ENCODE measurements at regions not wholly inside any gene's neighbourhood (a gene's known extent, or its start where the extent isn't known, plus 50 kb on each side); places are given as distances from the start of the nearest gene placed in this dataset.

DNA sequence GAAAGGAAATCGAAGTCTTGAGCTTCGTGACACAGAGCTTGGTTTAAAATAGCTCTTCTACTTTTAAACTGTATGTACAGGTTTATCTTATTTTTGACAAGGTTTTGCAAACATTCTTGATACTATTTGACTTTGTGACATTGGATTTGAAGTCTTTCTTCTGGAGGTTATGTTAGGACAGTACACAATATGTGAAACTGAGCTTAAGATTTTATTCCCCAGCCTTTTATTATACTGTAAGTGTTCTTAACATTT is 95.2 kb upstream of the BTBD3 start:
- no peak overlapping the region for H3K27ac ChIP-seq
- H3K4me3 ChIP-seq: no peak overlapping the region

DNA sequence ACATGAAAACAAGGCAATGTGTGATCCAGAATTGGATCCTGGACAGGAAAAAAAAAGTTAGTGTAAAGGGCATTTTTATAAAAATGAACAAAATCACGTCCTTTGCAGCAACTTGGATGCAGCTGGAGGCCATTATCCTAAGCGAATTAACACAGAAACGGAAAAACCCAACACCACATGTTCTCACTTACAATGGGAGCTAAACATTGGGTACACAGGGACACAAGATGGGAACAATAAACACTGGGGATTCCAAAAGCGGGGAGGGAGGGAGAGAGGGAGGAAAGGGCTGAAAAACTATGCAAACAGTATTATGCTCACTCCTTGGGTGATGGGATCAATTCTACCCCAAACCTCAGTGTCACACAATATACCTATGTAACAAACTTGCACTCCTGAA is 91.4 kb upstream of the BTBD3 start:
- Histone ChIP-seq H3K27ac (no peak overlapping the region), H3K4me3 (no peak overlapping the region)

DNA sequence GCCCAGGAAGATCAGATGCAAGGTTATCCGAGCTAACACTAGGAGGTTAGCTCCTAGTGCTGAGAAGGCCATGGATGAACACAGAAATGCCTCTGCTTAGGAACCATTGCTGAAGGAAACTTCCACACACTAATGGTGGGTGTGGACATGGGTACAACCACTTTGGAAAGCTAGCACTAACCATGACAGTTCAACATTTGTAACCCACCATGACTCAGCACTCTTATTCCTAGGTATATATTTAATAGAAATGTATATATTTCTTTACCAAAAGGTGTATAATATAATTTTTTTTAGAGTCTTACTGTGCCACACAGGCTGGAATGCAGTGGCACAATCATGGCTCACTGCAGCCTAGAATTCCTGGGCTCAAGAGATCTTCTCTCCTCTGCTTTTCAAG is 85.3 kb upstream of the BTBD3 start:
- Histone ChIP-seq H3K4me3 (no peak overlapping the region), H3K27ac (no peak overlapping the region)

DNA sequence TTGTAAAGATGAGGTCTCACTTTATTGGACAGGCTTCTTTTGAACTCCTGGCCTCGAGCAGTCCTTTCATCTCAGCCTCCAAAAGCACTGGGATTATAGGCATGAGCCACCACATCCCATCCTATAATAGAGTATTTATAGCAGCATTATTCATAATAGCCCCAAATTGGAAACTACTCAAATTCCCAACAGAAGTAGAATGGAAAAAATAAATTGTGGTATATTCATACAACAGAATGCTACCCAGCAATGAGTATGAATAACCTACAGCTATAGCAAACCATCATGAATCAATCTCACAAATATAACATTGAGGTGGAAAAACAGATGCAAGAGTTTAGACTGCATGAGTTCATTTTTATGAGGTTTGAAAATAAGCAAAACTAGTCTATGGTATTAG is 84.8 kb upstream of the BTBD3 start:
- no peak overlapping the region for H3K27ac ChIP-seq
- H3K4me3 ChIP-seq: no peak overlapping the region

DNA sequence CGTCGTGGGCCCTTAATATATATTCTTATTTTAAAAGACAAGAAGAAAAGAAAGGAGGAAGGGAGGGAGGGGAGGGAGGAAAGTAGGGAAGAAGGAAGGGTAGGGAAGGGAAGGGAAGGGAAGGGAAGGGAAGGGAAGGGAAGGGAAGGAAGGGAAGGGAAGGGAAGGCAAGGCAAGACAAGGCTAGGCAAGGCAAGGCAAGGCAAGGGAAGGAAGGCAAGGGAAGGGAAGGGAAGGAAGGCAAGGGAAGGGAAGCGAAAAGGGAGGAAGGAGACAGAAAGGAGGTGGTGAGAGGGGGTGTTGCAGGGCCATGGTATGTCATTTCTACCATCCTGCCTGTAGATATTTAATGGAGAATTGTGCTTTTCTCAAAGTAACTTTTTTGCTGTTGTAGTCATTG is 83.9 kb upstream of the BTBD3 start:
- H3K4me3 ChIP-seq: no peak overlapping the region
- no peak overlapping the region for H3K27ac ChIP-seq

DNA sequence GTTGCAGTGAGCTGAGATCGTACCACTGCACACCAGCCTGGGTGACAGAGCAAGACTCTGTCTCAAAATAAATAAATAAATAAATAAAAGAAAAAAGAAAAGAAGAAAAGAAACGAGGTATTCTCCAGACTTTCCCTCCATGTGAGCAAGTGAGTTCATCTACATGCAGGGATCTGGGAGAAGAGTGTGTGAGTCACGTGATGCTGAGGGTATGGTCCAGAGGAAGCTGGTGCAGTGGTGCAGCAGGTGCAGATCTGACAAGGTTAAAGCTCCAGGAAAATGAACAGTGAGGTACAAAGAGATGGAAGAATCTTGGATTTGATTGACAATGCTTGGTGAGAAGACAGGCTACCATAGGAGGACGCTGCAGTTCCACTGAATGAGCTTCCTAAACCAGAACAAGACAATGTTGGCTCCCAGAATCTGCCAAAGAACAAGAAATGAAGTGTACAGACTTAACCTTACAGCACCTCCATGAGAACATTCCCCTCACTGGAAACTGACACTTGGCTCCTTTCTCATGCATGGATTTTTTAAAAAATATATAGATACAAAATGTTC is 79.5 kb upstream of the BTBD3 start:
- Histone ChIP-seq H3K27ac (no peak overlapping the region), H3K4me3 (no peak overlapping the region)

DNA sequence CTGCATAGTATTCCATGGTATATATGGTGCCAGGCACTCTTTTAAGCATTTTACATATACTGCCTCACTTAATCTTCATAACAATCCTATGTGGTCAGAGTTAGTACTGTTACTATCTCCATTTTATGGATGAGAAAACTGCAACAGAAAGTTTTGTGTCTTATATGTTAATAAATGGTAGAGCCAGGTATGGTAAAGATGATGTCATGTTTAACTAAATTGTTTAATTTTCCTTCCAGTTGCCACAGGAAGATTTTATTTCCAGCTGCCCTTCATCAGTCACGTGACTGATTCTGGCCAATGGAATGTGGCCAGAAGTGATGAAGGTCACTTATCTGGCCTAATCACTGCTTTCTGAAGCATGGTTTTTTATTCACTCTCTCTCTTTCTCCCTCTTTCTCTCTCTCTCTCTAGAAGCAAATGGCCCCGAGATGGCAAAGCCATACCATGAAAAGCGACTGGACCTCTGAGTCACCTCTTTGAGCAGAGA is 75.7 kb upstream of the BTBD3 start:
- Histone ChIP-seq H3K4me3 (no peak overlapping the region), H3K27ac (no peak overlapping the region)

DNA sequence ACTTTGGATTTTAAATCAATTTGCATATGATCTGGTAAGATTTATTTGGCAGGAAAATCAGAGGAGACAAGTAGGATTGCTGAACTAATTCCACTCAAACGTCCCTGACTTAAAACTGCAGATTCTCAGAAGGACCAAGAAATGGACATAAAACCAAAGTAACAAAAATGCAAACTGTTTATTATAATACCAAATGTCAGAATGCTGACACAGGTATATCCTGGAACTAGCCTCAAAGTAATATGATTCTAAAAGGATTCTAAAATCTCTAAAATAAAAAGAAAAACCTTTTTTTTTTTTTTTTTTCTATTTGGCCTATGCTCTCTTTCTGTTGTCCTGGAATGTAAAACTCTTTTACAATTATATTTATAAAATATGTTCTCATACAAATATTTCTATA is 74.4 kb upstream of the BTBD3 start:
- Histone ChIP-seq H3K4me3 (no peak overlapping the region), H3K27ac (no peak overlapping the region)

DNA sequence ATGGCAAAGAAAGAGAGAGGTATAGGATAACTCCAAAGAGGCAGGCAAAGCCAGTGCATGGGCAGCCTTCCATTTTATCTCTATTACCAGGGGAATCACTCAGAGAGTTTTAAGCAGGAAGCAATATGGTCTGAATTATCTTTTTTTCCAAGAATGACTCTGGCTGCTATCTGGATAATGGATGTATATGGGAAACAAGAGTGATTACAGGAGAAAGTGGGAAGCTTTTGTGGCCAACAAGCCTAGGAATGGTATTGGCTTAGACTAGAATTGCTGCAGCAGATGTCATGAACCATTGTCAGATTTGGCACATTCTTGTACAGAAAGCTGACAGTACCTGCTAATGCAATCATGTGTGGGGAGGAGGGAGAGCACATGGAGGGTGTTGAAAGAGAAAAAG is 73.0 kb upstream of the BTBD3 start:
- H3K27ac ChIP-seq: no peak overlapping the region
- H3K4me3 ChIP-seq: no peak overlapping the region

DNA sequence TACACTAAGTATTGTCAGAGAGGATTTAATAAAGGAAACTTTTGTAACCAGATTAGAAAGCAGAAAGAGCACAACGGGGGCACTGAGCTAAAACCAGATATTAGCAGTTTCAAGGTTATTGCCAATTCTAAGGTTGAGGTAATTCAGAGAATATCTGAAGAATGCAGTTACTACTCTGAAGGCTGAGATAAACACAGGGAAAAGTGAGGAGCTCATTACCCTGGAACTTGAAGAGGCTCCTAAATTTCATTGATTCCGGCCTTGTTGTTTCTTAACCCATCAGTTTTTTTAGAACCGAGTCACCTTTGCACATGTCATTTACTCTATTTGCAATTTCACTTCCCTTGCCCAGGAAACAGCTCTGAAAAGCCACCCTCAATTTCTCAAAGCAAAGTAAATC is 72.4 kb upstream of the BTBD3 start:
- H3K27ac ChIP-seq: no peak overlapping the region

DNA sequence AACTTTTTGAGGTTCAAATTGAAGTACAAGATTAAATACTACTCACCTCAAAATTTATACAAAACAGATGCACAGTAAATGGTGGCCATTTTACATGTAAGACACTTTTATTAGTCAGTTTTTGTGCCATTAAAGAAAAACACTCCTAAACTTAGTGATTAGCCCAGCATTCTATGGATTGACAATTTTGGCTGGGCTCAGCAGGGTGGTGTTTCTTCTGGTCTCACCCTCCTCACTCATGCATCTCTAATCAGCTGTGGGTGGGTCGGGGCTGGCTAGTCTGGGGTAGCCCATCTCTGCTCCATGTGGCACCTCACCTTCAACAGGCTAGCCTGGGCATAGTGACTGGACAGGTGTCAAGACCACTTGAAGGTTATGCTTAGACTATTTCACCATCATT is 71.6 kb upstream of the BTBD3 start:
- no peak overlapping the region for H3K27ac ChIP-seq
- H3K4me3 ChIP-seq: no peak overlapping the region

More for the DNA sequence above, 72.4 kb upstream of the BTBD3 start:
- H3K4me3 ChIP-seq: no peak overlapping the region

DNA sequence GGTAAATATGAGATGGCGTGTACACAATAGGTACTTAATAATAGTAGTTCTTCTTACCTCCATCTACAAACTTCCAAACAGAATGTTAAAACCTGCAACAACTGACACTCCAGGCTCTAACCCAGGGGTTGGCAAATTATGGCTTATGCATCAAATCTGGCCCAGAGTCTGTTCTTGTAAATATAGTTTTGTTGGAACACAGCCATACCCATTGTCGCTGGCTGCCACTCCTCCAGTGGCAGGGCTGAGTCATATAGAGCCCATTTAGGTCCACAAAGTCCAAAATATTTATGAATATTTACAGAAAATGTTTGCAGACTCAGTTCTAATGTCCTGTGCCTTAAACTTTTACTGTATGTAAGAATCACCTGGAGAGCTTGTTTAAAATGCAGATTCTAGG is 69.9 kb upstream of the BTBD3 start:
- no peak overlapping the region for H3K4me3 ChIP-seq
- no peak overlapping the region for H3K27ac ChIP-seq

DNA sequence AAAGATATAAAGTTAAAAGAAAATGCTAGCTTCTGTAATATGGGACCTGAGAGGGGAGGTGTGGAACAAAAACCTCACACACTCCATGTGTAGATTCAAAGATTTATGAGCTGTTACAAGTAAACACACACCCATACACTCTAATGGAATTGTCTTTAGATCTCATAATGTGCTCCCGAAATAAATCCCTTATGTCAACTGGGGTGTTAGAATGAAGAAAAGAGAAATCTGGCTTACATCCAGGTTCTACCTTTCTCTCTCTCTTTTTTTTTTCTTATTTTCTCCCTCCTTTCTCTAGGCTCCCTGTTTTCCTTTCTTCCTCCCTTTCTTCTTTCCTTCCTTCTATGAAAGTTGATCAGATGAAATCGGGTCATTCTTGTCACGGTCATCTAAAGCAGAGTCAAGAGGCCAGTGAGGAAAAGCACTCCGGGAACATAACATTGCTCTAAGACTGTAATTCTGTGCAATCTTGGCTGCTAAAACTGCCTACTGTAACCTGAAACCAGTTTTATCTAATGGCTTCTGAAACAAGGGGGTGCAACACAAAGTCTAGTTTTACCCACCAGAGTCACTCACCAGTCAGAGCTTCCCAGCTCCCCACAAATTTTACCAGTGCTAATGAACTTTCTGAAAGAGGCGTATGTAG is 68.3 kb upstream of the BTBD3 start:
- no peak overlapping the region for H3K27ac ChIP-seq
- no peak overlapping the region for H3K4me3 ChIP-seq

DNA sequence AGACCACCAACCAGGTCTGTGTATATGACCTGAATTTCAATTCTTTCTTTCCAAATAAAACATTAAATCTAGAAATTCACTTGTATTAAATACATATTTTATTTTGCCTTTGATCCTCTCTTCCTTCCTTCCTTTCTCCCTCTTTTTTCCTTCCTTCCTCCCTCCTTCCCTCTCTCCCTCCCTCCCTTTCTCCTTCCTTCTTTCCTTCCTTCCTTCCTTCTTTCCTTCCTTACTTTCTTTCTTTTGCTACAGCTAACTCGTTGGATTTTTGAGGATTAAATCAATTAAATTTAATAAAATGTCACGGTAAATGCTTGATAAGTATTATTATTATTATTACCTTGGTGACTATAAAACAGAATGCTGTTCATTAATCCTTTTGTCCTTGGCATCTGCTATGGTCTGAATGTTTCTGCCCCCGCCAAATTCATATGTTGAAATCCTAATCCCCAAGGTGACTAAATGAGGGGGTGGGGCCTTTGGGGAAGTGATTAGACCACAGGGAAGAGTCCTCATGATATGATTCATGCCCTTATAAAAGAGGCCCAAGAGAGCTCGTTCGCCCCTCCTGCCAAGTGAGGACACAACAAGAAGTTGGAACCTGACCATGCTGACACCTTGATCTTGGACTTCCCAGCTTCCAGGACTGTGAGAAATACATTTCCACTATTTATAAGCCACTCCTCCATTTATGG is 67.6 kb upstream of the BTBD3 start:
- Histone ChIP-seq H3K27ac (no peak overlapping the region), H3K4me3 (no peak overlapping the region)

DNA sequence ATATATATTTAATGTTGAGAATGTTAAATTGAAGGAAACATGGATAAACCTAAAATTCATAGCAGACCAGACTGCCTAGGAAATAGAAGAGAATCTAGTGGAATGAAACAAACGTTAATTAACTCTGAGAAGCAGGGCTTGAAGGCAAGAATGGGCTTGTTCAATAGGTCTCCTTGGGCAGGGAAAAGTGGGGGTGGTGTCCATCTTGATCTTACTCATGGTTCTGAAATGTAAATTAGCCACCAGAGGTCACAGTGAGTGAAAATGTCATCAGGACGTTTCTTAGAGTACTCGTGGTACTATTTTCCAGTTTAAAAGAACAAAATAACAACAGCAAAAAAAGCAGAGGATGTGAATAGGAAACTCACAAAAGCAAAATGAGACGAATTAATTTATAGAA is 66.8 kb upstream of the BTBD3 start:
- no peak overlapping the region for H3K27ac ChIP-seq
- H3K4me3 ChIP-seq: no peak overlapping the region

DNA sequence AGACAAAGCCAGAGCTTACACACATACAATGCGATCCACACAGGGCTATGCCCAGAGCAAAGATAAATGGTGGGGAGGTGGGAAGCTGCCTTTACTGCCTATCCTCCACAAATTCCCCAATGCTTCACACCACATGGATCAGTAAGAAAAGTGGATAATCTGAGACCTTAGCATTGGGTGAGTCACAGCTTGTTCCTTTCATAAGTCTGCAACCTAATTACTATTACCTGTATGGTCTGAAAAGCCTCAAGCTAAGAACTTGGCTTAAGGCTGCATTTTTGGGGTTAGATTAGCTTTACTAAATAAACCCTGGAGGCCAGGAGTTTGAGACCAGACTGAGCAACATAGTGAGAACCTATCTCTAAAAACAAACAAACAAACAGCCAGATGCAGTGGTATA is 66.0 kb upstream of the BTBD3 start:
- H3K27ac ChIP-seq: no peak overlapping the region

DNA sequence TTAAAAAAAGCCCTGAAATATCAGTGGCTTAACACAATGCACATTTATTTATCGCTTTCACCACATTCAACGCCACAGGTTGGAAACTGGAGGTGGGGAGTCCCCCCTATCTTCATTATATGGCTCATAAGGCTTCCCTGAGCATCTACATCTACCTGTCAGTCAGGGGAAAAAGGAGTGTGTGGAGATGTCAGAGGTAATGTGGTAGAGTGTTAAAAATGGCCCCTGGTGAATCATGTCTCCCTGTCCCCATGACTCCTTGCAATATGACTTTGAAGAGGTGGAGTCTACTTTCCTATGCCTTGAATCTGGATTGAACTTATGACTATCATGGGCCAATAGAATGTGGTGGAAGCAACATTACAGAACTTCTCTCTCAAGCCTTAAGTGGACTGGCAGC is 65.5 kb upstream of the BTBD3 start:
- Histone ChIP-seq H3K4me3 (no peak overlapping the region), H3K27ac (no peak overlapping the region)

More for the DNA sequence above, 66.0 kb upstream of the BTBD3 start:
- H3K4me3 ChIP-seq: no peak overlapping the region

DNA sequence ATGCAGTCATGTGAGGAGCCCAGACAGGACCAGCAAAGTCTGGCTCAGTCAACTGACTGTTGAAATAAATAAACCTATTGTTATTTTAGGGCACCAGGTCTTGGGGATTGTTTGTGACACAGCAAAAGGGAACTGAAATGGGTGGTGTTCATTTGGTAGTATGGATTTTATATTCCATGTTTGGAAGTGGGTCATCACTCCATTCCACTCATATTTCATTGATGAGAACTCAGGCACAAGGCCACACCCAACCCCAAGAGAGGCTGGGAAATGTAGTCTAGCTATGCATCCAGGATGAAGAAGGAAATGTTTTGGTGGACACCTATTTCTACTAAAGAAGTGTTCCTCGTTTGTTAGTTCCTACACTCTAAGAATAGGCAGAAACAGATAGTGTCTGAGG is 64.9 kb upstream of the BTBD3 start:
- H3K27ac ChIP-seq: no peak overlapping the region
- H3K4me3 ChIP-seq: no peak overlapping the region

DNA sequence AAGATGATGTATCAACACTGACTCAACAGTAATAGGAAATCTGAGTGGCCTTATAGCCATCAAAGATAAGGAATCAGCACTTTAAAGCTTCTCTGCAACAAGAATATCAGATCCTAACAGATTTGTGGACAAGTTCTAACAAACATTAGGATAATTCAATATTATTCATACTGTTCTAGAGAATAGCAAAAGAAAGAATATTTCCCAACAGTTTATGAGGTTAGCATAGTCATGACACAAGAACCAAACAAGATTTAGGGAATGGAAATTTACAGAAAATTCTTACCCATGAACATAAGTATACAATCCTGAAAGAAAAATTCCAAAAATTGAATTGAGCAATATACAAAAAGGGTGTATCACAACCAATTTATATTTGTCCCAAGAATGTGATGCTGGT is 64.3 kb upstream of the BTBD3 start:
- Histone ChIP-seq H3K4me3 (no peak overlapping the region), H3K27ac (no peak overlapping the region)

DNA sequence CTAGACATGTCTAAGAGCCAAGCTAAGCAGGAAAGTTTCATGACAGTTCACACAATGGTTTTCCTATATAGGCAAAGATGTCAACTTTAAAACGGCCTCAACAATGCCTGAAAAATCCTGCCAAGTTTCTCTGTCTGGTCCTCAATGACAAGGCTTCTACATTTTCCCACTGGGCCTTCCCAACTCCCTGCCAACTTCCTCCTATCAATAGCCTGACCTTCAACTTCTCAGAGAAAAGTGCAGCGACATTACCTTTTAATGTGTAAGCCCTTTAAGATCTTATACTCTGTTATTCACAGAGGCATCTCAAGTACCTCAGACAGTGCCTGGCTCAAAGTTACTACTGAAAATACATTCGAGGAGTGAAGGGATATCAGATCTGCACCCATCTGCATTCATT is 56.2 kb upstream of the BTBD3 start:
- no peak overlapping the region for H3K4me3 ChIP-seq
- no peak overlapping the region for H3K27ac ChIP-seq

DNA sequence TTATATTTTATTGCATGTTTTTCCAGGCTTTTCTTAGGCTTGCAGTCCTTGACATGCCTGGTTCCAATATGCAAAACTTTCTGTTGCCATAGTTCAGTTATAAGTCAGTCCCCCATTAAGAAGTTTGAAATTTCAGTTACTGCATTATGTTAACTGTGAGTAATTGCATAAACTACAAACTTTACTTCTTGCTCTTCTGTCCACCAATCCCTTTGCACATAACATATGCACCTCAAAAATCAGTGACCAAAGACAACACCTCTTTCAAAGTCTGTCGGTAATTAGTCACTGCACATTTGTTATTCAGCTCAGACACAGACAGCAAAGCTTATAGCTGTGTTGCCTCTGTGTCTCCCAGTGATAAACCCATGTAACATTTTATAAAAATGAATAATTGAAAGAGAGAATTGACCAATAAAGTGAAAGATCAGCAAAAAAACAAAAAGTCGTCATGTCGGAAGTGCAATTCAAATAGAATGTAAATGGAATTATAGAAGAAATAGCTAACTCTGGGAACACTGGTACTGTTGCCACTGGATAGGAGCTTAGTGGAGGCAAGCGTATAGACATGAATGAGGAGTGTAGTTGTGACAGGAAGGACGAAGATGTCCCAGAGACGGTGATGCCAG is 50.3 kb upstream of the BTBD3 start:
- Histone ChIP-seq H3K4me3 (no peak overlapping the region), H3K27ac (no peak overlapping the region)

Data from skin epidermis (tissue), 12 donors.